Neuron (in vitro differentiated cells): ENCODE measurements at regions not wholly inside any gene's neighbourhood (a gene's known extent, or its start where the extent isn't known, plus 50 kb on each side); places are given as distances from the start of the nearest gene placed in this dataset.

Experiments used
- H2AFZ ChIP-seq: one replicate; pipeline ENCODE4 v1.6.1; 2013; ENCODE audit warnings: low read depth, mild to moderate bottlenecking, inconsistent platforms, low read length, moderate library complexity
- H3K27me3 ChIP-seq: one replicate; pipeline ENCODE4 v1.6.1; 2013; ENCODE audit warnings: low read length; ENCODE audit not compliant: insufficient read depth
- H3K36me3 ChIP-seq: one replicate; pipeline ENCODE4 v1.6.1; 2013; ENCODE audit warnings: low read length; ENCODE audit not compliant: insufficient read depth
- H3K4me1 ChIP-seq: one replicate; pipeline ENCODE4 v1.6.1; 2013; ENCODE audit warnings: low read length; ENCODE audit not compliant: insufficient read depth
- H3K4me3 ChIP-seq: 2 replicates; pipeline ENCODE4 v1.5.1; 2013; ENCODE audit warnings: mild to moderate bottlenecking, low read length, moderate library complexity
- H3K9me3 ChIP-seq: one replicate; pipeline ENCODE4 v1.6.1; 2013; ENCODE audit warnings: low read length

- no peak overlapping the region for H2AFZ ChIP-seq
- H3K9me3 ChIP-seq: no peaks in the 10 kb centered on the region
- no peaks in the 10 kb centered on the region for H3K4me1 ChIP-seq
- H3K36me3 ChIP-seq: no peaks in the 10 kb centered on the region
- H3K27me3 ChIP-seq: no peaks in the 10 kb centered on the region
- H3K4me3 ChIP-seq: no peak overlapping the region
Observed at GRCh38 chr7:85659364-85659763, 472.5 kb upstream of the SEMA3D start.

- Histone ChIP-seq H3K4me3 (no peak overlapping the region), H3K27me3 (no peaks in the 10 kb centered on the region), H2AFZ (no peak overlapping the region), H3K4me1 (no peaks in the 10 kb centered on the region), H3K9me3 (no peaks in the 10 kb centered on the region), H3K36me3 (no peaks in the 10 kb centered on the region)
Observed at GRCh38 chr7:85655252-85655651, 468.4 kb upstream of the SEMA3D start.

- no peaks in the 10 kb centered on the region for H3K4me1 ChIP-seq
- H3K27me3 ChIP-seq: no peaks in the 10 kb centered on the region
- no peaks in the 10 kb centered on the region for H3K9me3 ChIP-seq
- H3K36me3 ChIP-seq: no peaks in the 10 kb centered on the region
- H2AFZ ChIP-seq: no peak overlapping the region
- H3K4me3 ChIP-seq: no peak overlapping the region
Observed at GRCh38 chr7:85644272-85644671, 457.4 kb upstream of the SEMA3D start.

GRCh38 chr7:85641331-85641730 lies 454.5 kb upstream of the SEMA3D start:
- no peak overlapping the region for H2AFZ ChIP-seq
- no peaks in the 10 kb centered on the region for H3K36me3 ChIP-seq
- no peak overlapping the region for H3K4me3 ChIP-seq
- H3K9me3 ChIP-seq: no peaks in the 10 kb centered on the region
- no peaks in the 10 kb centered on the region for H3K27me3 ChIP-seq
- H3K4me1 ChIP-seq: no peaks in the 10 kb centered on the region

- H3K27me3 ChIP-seq: no peaks in the 10 kb centered on the region
- no peaks in the 10 kb centered on the region for H3K4me1 ChIP-seq
- H3K36me3 ChIP-seq: no peaks in the 10 kb centered on the region
- H3K4me3 ChIP-seq: no peak overlapping the region
- no peak overlapping the region for H2AFZ ChIP-seq
- no peaks in the 10 kb centered on the region for H3K9me3 ChIP-seq
Observed at GRCh38 chr7:85638394-85638793, 451.5 kb upstream of the SEMA3D start.

- no peak overlapping the region for H2AFZ ChIP-seq
- H3K4me1 ChIP-seq: no peaks in the 10 kb centered on the region
- H3K9me3 ChIP-seq: no peaks in the 10 kb centered on the region
- H3K27me3 ChIP-seq: no peaks in the 10 kb centered on the region
- H3K4me3 ChIP-seq: no peak overlapping the region
- no peaks in the 10 kb centered on the region for H3K36me3 ChIP-seq
Observed at GRCh38 chr7:85634951-85635350, 448.1 kb upstream of the SEMA3D start.

GRCh38 chr7:85630904-85631600 lies 444.2 kb upstream of the SEMA3D start:
- Histone ChIP-seq H3K4me1 (no peaks in the 10 kb centered on the region), H3K27me3 (no peaks in the 10 kb centered on the region), H2AFZ (no peak overlapping the region), H3K4me3 (no peak overlapping the region), H3K9me3 (no peaks in the 10 kb centered on the region), H3K36me3 (no peaks in the 10 kb centered on the region)

- H3K4me1 ChIP-seq: no peaks in the 10 kb centered on the region
- H2AFZ ChIP-seq: no peak overlapping the region
- H3K36me3 ChIP-seq: no peaks in the 10 kb centered on the region
- H3K9me3 ChIP-seq: no peaks in the 10 kb centered on the region
- no peak overlapping the region for H3K4me3 ChIP-seq
- H3K27me3 ChIP-seq: no peaks in the 10 kb centered on the region
Observed at GRCh38 chr7:85627791-85628586, 441.1 kb upstream of the SEMA3D start.

GRCh38 chr7:85622059-85622458 lies 435.2 kb upstream of the SEMA3D start:
- no peak overlapping the region for H2AFZ ChIP-seq
- H3K36me3 ChIP-seq: no peaks in the 10 kb centered on the region
- no peak overlapping the region for H3K4me3 ChIP-seq
- H3K4me1 ChIP-seq: no peaks in the 10 kb centered on the region
- H3K27me3 ChIP-seq: no peaks in the 10 kb centered on the region
- H3K9me3 ChIP-seq: no peaks in the 10 kb centered on the region

GRCh38 chr7:85620936-85621685 lies 434.3 kb upstream of the SEMA3D start:
- no peaks in the 10 kb centered on the region for H3K9me3 ChIP-seq

GRCh38 chr7:85619236-85619635 lies 432.4 kb upstream of the SEMA3D start:
- peaks cover 1% of the 10 kb centered on the region for H3K9me3 ChIP-seq
- H3K27me3 ChIP-seq: no peaks in the 10 kb centered on the region
- no peak overlapping the region for H2AFZ ChIP-seq

More at GRCh38 chr7:85620936-85621685, 434.3 kb upstream of the SEMA3D start:
- H3K4me3 ChIP-seq: no peak overlapping the region
- no peaks in the 10 kb centered on the region for H3K4me1 ChIP-seq
- H3K36me3 ChIP-seq: no peaks in the 10 kb centered on the region
- H2AFZ ChIP-seq: no peak overlapping the region
- H3K27me3 ChIP-seq: no peaks in the 10 kb centered on the region

GRCh38 chr7:85614684-85615083 lies 427.8 kb upstream of the SEMA3D start:
- no peaks in the 10 kb centered on the region for H3K36me3 ChIP-seq
- no peak overlapping the region for H2AFZ ChIP-seq
- H3K9me3 ChIP-seq: peaks cover 1% of the 10 kb centered on the region
- H3K4me3 ChIP-seq: no peak overlapping the region
- H3K4me1 ChIP-seq: no peaks in the 10 kb centered on the region
- H3K27me3 ChIP-seq: no peaks in the 10 kb centered on the region

More at GRCh38 chr7:85619236-85619635, 432.4 kb upstream of the SEMA3D start:
- Histone ChIP-seq H3K4me1 (no peaks in the 10 kb centered on the region), H3K36me3 (no peaks in the 10 kb centered on the region), H3K4me3 (no peak overlapping the region)

- Histone ChIP-seq H3K4me1 (no peaks in the 10 kb centered on the region), H3K27me3 (no peaks in the 10 kb centered on the region), H3K36me3 (no peaks in the 10 kb centered on the region), H2AFZ (no peak overlapping the region), H3K4me3 (no peak overlapping the region), H3K9me3 (peaks cover 1% of the 10 kb centered on the region)
Observed at GRCh38 chr7:85612514-85612913, 425.7 kb upstream of the SEMA3D start.
